ENCODE measurements at regions not wholly inside any gene's neighbourhood (a gene's known extent, or its start where the extent isn't known, plus 50 kb on each side); places are given as distances from the start of the nearest gene placed in this dataset.

- DNase-seq (ENCODE audit: low spot score) = no peak
These were observed 933.6 kb upstream of the CDH8 start for GRCh38 chr16:62969711-62970318.

GRCh38 chr16:62967611-62968010, 931.4 kb upstream of the CDH8 start:
- DNase-seq (ENCODE audit: low spot score) = no peak

- no peak for DNase-seq (ENCODE audit: low spot score)
These were observed 930.9 kb upstream of the CDH8 start for GRCh38 chr16:62967163-62967562.

GRCh38 chr16:62966626-62967025, 930.4 kb upstream of the CDH8 start:
- no peak for DNase-seq (ENCODE audit: low spot score)

GRCh38 chr16:62965831-62966230, 929.6 kb upstream of the CDH8 start:
- DNase-seq (ENCODE audit: low spot score) = no peak

- no peak for DNase-seq (ENCODE audit: low spot score)
These were observed 927.6 kb upstream of the CDH8 start for GRCh38 chr16:62963846-62964245.

GRCh38 chr16:62955033-62955349, 918.8 kb upstream of the CDH8 start:
- no peak for DNase-seq (ENCODE audit: low spot score)

GRCh38 chr16:62954144-62955032, 918.1 kb upstream of the CDH8 start:
- no peak for DNase-seq (ENCODE audit: low spot score)

- DNase-seq (ENCODE audit: low spot score) = no peak
These were observed 914.1 kb upstream of the CDH8 start for GRCh38 chr16:62950351-62950750.

GRCh38 chr16:62940569-62940968, 904.3 kb upstream of the CDH8 start:
- DNase-seq (ENCODE audit: low spot score) = no peak

- no peak for DNase-seq (ENCODE audit: low spot score)
These were observed 903.4 kb upstream of the CDH8 start for GRCh38 chr16:62939687-62940086.

GRCh38 chr16:62933929-62934328, 897.7 kb upstream of the CDH8 start:
- no peak for DNase-seq (ENCODE audit: low spot score)

- DNase-seq (ENCODE audit: low spot score) = no peak
These were observed 893.4 kb upstream of the CDH8 start for GRCh38 chr16:62929593-62929992.

- no peak for DNase-seq (ENCODE audit: low spot score)
These were observed 890.9 kb upstream of the CDH8 start for GRCh38 chr16:62927122-62927521.

- no peak for DNase-seq (ENCODE audit: low spot score)
These were observed 890.0 kb upstream of the CDH8 start for GRCh38 chr16:62926121-62926801.

GRCh38 chr16:62921904-62922303, 885.7 kb upstream of the CDH8 start:
- no peak for DNase-seq (ENCODE audit: low spot score)

GRCh38 chr16:62913924-62914323, 877.7 kb upstream of the CDH8 start:
- DNase-seq (ENCODE audit: low spot score) = no peak

- DNase-seq (ENCODE audit: low spot score) = no peak
These were observed 877.1 kb upstream of the CDH8 start for GRCh38 chr16:62913333-62913732.

GRCh38 chr16:62909597-62909996, 873.4 kb upstream of the CDH8 start:
- no peak for DNase-seq (ENCODE audit: low spot score)

- no peak for DNase-seq (ENCODE audit: low spot score)
These were observed 871.3 kb upstream of the CDH8 start for GRCh38 chr16:62907562-62907961.

GRCh38 chr16:62903961-62904502, 867.8 kb upstream of the CDH8 start:
- no peak for DNase-seq (ENCODE audit: low spot score)

- no peak for DNase-seq (ENCODE audit: low spot score)
These were observed 863.5 kb upstream of the CDH8 start for GRCh38 chr16:62899737-62900136.

GRCh38 chr16:62889097-62889496, 852.9 kb upstream of the CDH8 start:
- DNase-seq (ENCODE audit: low spot score) = no peak

All from AG08396 (cell line).